NCI-H446 (cell line): ENCODE measurements at regions not wholly inside any gene's neighbourhood (a gene's known extent, or its start where the extent isn't known, plus 50 kb on each side); places are given as distances from the start of the nearest gene placed in this dataset.
A peak's percentile ranks its signal among the peaks of the same experiment; 100 is the strongest.
"Not testable (repeated sequence)": the region's sequence is repeated elsewhere in the genome, so short reads cannot be mapped to it uniquely, and the experiment has no call there.

ENCODE experiments used
- DNase-seq, 2 experiments: peaks; one replicate each; lab custom pipeline; 2025; lab: John Stamatoyannopoulos, UW

GRCh38 chr7:15054304-15054703 lies 151.8 kb upstream of the DGKB start:
- not testable (repeated sequence) for DNase-seq

GRCh38 chr7:15049157-15049556 lies 146.6 kb upstream of the DGKB start:
- DNase-seq, result no peak

GRCh38 chr7:15046861-15047260 lies 144.3 kb upstream of the DGKB start:
- DNase-seq, result no peak

- DNase-seq, result peak in 1 of 2 experiments; percentile 35
Observed at GRCh38 chr7:15043931-15044330, 141.4 kb upstream of the DGKB start.

GRCh38 chr7:15042285-15043065 lies 139.9 kb upstream of the DGKB start:
- no peak for DNase-seq

GRCh38 chr7:15041226-15041625 lies 138.7 kb upstream of the DGKB start:
- no peak for DNase-seq

GRCh38 chr7:15035814-15036213 lies 133.3 kb upstream of the DGKB start:
- DNase-seq, result no peak

- no peak for DNase-seq
Observed at GRCh38 chr7:15033039-15033438, 130.5 kb upstream of the DGKB start.

- no peak for DNase-seq
Observed at GRCh38 chr7:15018981-15019380, 116.4 kb upstream of the DGKB start.

GRCh38 chr7:15016766-15017165 lies 114.2 kb upstream of the DGKB start:
- no peak for DNase-seq

- DNase-seq, result no peak
Observed at GRCh38 chr7:15016315-15016667, 113.7 kb upstream of the DGKB start.

- DNase-seq, result peak; percentile 89 to 90
Observed at GRCh38 chr7:15015545-15016314, 113.2 kb upstream of the DGKB start.

- DNase-seq, result peak; percentile 66 to 84
Observed at GRCh38 chr7:15012135-15012534, 109.6 kb upstream of the DGKB start.

GRCh38 chr7:15011289-15011688 lies 108.7 kb upstream of the DGKB start:
- no peak for DNase-seq

GRCh38 chr7:15007507-15007906 lies 105.0 kb upstream of the DGKB start:
- DNase-seq, result peak in 1 of 2 experiments; percentile 35

GRCh38 chr7:15005672-15006071 lies 103.1 kb upstream of the DGKB start:
- no peak for DNase-seq

- no peak for DNase-seq
Observed at GRCh38 chr7:15000157-15000556, 97.6 kb upstream of the DGKB start.

GRCh38 chr7:14999331-14999730 lies 96.8 kb upstream of the DGKB start:
- no peak for DNase-seq

- no peak for DNase-seq
Observed at GRCh38 chr7:14995774-14996173, 93.2 kb upstream of the DGKB start.

GRCh38 chr7:14988941-14989340 lies 86.4 kb upstream of the DGKB start:
- DNase-seq, result peak in 1 of 2 experiments; percentile 55

- DNase-seq, result peak in 1 of 2 experiments; percentile 54
Observed at GRCh38 chr7:14978687-14979086, 76.1 kb upstream of the DGKB start.

- no peak for DNase-seq
Observed at GRCh38 chr7:14974688-14975087, 72.1 kb upstream of the DGKB start.

- DNase-seq, result peak; percentile 42 to 79
Observed at GRCh38 chr7:14973712-14974428, 71.3 kb upstream of the DGKB start.
